ENCODE measurements at regions not wholly inside any gene's neighbourhood (a gene's known extent, or its start where the extent isn't known, plus 50 kb on each side); places are given as distances from the start of the nearest gene placed in this dataset.

GRCh38 chr13:60756306-60756705, 359.3 kb downstream of the TDRD3 start:
- no peak for TF ChIP-seq CTCF (IDR thresholded peaks at IDR 0.05; ENCODE audit: low read depth, low read length)
- no peak overlapping the region for H3K4me3 ChIP-seq (ENCODE audit: low read depth, low read length)

DNA sequence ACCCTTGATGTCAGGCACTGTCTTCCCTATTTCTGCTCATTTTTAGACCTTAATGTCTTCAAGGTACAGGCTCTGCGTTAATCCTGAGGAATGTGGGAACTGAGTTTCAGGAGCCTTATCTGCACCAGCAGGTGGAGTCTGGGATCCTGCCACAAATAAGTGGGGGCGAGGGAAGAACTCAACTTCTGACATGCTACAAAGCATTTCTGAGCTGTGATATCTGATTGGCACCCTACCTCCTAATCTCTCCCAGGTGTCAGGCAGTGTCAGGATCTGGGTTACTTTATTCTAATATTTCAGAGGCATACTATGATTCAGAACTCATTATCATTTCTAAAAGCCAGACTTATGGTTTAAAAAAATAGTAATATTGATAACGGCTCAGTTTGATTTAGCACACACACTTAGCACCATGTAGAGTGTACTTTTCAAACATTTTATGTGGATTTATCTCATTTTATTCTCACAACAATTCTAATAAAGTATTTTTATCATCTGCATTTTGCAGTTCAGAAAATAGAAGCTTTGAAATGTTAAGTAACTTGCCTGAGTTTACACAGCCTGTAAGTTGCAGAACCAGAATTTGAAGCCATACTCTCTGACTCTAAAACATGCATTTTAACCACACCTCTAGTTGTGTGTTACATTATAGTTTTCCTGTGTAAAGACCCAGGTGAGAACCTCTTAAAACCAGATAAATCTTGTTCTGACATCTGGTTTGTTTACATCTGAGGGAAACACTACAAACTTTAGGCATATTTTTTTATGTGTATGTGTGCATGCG, 358.6 kb downstream of the TDRD3 start:
- no peak for TF ChIP-seq CTCF (IDR thresholded peaks at IDR 0.05; ENCODE audit: low read depth, low read length)

DNA sequence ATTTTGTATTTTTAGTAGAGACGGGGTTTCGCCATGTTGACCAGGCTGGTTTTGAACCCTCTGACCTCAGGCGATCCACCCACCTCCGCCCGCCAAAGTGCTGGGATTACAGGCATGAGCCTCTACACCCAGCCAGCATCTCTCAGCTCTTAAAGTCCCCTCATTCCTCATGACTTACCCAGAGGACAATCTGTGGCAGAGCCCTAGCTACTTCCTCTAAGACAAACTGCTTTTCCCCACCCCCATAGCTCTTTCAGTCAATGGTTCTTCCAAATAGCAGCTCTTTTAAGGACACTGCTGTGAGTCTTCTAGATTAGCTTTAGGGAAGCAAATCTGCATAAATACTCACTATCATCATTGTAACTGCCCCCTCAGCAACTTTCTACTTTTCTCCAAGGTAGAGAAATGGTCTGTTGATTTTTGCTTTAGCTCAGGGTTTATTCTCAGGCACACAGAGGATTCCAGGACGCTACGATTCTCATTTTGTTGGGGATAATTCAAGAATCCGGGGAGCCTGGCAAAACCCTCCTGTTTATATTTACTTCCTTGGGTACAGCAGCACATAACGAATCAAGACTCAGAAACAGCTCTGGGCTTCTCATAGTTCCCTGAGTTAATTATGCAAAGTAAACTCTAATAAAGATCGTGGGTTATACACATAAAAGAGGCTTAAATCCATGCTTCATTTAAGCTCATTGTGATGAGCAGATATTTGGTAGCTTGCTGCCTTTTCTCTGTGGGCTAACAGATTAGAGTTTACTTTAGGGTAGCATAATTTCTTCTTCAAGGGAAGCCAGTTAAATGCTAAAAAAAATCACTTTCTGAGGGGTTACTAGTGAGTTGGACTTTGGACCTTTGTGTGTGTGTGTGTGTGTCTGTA, 357.4 kb downstream of the TDRD3 start:
- H3K4me3 ChIP-seq (ENCODE audit: low read depth, low read length), result no peak overlapping the region
- no peak for TF ChIP-seq CTCF (IDR thresholded peaks at IDR 0.05; ENCODE audit: low read depth, low read length)

More for the DNA sequence above, 358.6 kb downstream of the TDRD3 start:
- no peak overlapping the region for H3K4me3 ChIP-seq (ENCODE audit: low read depth, low read length)

DNA sequence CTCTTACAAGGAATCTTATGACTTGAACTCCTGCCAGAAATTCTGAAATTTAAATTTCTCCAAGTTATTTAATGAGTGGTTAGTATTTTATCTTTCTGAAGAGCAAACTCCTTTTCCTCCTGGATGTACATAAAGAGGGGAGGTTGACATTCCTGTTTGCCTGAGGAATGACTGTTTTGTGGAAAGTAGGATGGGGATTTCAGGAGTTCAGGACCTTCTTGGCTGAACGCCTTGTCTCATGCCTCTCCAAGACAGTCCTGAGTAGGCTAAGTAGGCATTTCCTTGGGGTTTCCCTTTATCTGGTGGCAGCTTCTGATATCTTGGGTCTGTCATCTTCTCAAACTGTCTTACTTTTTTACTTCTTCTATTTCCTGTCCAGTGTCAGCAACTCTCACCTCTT, 356.6 kb downstream of the TDRD3 start:
- no peak for TF ChIP-seq CTCF (IDR thresholded peaks at IDR 0.05; ENCODE audit: low read depth, low read length)
- H3K4me3 ChIP-seq (ENCODE audit: low read depth, low read length), result no peak overlapping the region

GRCh38 chr13:60745343-60745742, 348.3 kb downstream of the TDRD3 start:
- H3K4me3 ChIP-seq (ENCODE audit: low read depth, low read length), result no peak overlapping the region
- no peak for TF ChIP-seq CTCF (IDR thresholded peaks at IDR 0.05; ENCODE audit: low read depth, low read length)

DNA sequence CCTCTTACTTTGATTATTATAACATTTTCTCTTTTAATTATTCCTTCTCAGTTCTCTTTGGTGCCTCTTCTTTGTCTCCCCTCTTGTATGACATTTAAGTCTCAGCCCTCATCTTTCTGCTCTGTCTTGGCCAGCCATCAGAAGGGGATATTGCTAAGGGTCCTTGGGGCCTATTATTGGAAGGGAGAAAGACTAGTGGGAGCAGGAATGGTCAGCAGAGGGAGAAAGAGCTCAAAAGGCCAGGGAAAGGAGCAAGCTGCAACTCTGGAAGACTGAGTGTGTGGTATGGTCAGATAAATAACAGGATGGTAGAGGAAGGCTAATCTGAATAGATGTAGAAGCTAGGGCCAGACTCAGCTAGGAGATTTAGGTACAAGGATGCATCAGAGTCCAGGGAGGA, 336.9 kb downstream of the TDRD3 start:
- no peak overlapping the region for H3K4me3 ChIP-seq (ENCODE audit: low read depth, low read length)
- no peak for TF ChIP-seq CTCF (IDR thresholded peaks at IDR 0.05; ENCODE audit: low read depth, low read length)

- no peak overlapping the region for H3K4me3 ChIP-seq (ENCODE audit: low read depth, low read length)
- TF ChIP-seq CTCF (IDR thresholded peaks at IDR 0.05; ENCODE audit: low read depth, low read length), result no peak
Measured at GRCh38 chr13:60727140-60727539, 330.1 kb downstream of the TDRD3 start.
